ENCODE measurements at regions not wholly inside any gene's neighbourhood (a gene's known extent, or its start where the extent isn't known, plus 50 kb on each side); places are given as distances from the start of the nearest gene placed in this dataset.

DNA sequence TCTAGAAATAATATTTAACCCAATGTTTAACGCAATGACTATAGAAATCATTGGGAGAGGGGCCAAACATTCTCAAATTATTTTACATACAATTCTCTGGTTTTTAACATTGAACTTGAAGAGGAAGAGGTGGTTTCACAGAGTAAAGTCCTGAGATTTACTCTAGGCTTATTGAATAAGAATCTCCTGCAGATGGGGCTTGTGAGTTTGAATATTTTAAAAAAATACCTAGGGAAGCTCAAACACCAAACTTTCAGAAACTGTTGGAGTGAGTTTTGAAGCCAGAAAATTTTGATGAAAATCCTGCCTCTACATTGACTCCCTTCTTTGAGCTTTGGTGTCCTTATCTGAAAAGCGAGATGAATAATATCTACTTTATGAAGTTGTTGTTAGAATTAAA is 906.6 kb downstream of the TUSC7 start:
- no peak overlapping the region for H2BK12ac ChIP-seq (ENCODE audit: low read length)
- WGBS, 2 donors (ENCODE audit: extremely low coverage in 2 of 2, insufficient read length in 2 of 2, insufficient replicate concordance in 1 of 2), result no CpG with 5 or more reads among the region's 2 CpGs

GRCh38 chr3:117617906-117618305 is 908.3 kb downstream of the TUSC7 start:
- Histone ChIP-seq H3K4me2 (ENCODE audit: insufficient read depth, low read length, poor library complexity, severe bottlenecking) (no peak overlapping the region), H4K8ac (ENCODE audit: low read depth, low read length) (no peak overlapping the region), H3K4me3 (ENCODE audit: low read length in 2 of 2) (no peak overlapping the region), H3K9me3 (replicated peaks in 1 of 2; ENCODE audit: control insufficient read depth in 2 of 2, insufficient read depth in 1 of 2, low read depth in 1 of 2, low read length in 2 of 2) (no peaks in the 10 kb centered on the region), H2BK120ac (ENCODE audit: low read depth, low read length) (no peak overlapping the region), H2BK12ac (ENCODE audit: low read length) (no peak overlapping the region), H3K36me3 (replicated peaks in 1 of 2; ENCODE audit: control insufficient read depth in 2 of 2, insufficient read depth in 2 of 2, low read length in 2 of 2) (no peaks in the 10 kb centered on the region), H3K4me1 (ENCODE audit: control insufficient read depth in 2 of 2, insufficient read depth in 1 of 2, low read depth in 1 of 2, low read length in 2 of 2) (peaks cover 5 to 8% of the 10 kb centered on the region in 2 donors), H2AK5ac (ENCODE audit: low read depth, low read length) (no peak overlapping the region), H3K14ac (ENCODE audit: low read length) (no peak overlapping the region), H2BK5ac (ENCODE audit: low read length) (no peak overlapping the region), H3K27ac (replicated peaks; ENCODE audit: low read length) (no peak overlapping the region), H4K91ac (ENCODE audit: low read depth, low read length, poor library complexity) (no peak overlapping the region), H3K27me3 (ENCODE audit: control insufficient read depth in 3 of 3, insufficient read depth in 3 of 3, low read depth in 1 of 3, low read length in 3 of 3) (no peaks in the 10 kb centered on the region), H2AFZ (ENCODE audit: low read length) (no peak overlapping the region), H2BK15ac (ENCODE audit: low read length) (no peak overlapping the region), H3K23ac (ENCODE audit: low read depth, low read length, poor library complexity) (no peak overlapping the region), H3K4ac (ENCODE audit: low read length) (no peak overlapping the region), H3K9ac (ENCODE audit: low read depth, low read length, poor library complexity) (no peak overlapping the region), H3K18ac (ENCODE audit: low read length) (no peak overlapping the region), H3K79me1 (ENCODE audit: low read depth, low read length) (no peaks in the 10 kb centered on the region)
- no peak for DNase-seq (ENCODE audit: low spot score)
- no CpG with 5 or more reads among the region's 1 CpG for WGBS, 2 donors (ENCODE audit: extremely low coverage in 2 of 2, insufficient read length in 2 of 2, insufficient replicate concordance in 1 of 2)

More for the DNA sequence above, 906.6 kb downstream of the TUSC7 start:
- H2BK15ac ChIP-seq (ENCODE audit: low read length), result no peak overlapping the region
- no peak overlapping the region for H3K4me2 ChIP-seq (ENCODE audit: insufficient read depth, low read length, poor library complexity, severe bottlenecking)
- H3K18ac ChIP-seq (ENCODE audit: low read length), result no peak overlapping the region
- H3K4ac ChIP-seq (ENCODE audit: low read length), result no peak overlapping the region
- no peak for DNase-seq (ENCODE audit: low spot score)
- H3K14ac ChIP-seq (ENCODE audit: low read length), result no peak overlapping the region
- H3K79me1 ChIP-seq (ENCODE audit: low read depth, low read length), result no peaks in the 10 kb centered on the region
- no peak overlapping the region for H3K23ac ChIP-seq (ENCODE audit: low read depth, low read length, poor library complexity)
- no peak overlapping the region for H2AK5ac ChIP-seq (ENCODE audit: low read depth, low read length)
- no peaks in the 10 kb centered on the region for H3K27me3 ChIP-seq (ENCODE audit: control insufficient read depth in 3 of 3, insufficient read depth in 3 of 3, low read depth in 1 of 3, low read length in 3 of 3)
- no peak overlapping the region for H2AFZ ChIP-seq (ENCODE audit: low read length)
- no peak overlapping the region for H2BK120ac ChIP-seq (ENCODE audit: low read depth, low read length)
- H3K9me3 ChIP-seq (replicated peaks in 1 of 2; ENCODE audit: control insufficient read depth in 2 of 2, insufficient read depth in 1 of 2, low read depth in 1 of 2, low read length in 2 of 2), result no peaks in the 10 kb centered on the region
- H2BK5ac ChIP-seq (ENCODE audit: low read length), result no peak overlapping the region
- no peaks in the 10 kb centered on the region for H3K36me3 ChIP-seq (replicated peaks in 1 of 2; ENCODE audit: control insufficient read depth in 2 of 2, insufficient read depth in 2 of 2, low read length in 2 of 2)
- H4K91ac ChIP-seq (ENCODE audit: low read depth, low read length, poor library complexity), result no peak overlapping the region
- H3K27ac ChIP-seq (replicated peaks; ENCODE audit: low read length), result no peak overlapping the region
- no peak overlapping the region for H4K8ac ChIP-seq (ENCODE audit: low read depth, low read length)
- no peak overlapping the region for H3K4me3 ChIP-seq (ENCODE audit: low read length in 2 of 2)
- H3K9ac ChIP-seq (ENCODE audit: low read depth, low read length, poor library complexity), result no peak overlapping the region
- H3K4me1 ChIP-seq (ENCODE audit: control insufficient read depth in 2 of 2, insufficient read depth in 1 of 2, low read depth in 1 of 2, low read length in 2 of 2), result peaks cover 0 to 2% of the 10 kb centered on the region in 2 donors

DNA sequence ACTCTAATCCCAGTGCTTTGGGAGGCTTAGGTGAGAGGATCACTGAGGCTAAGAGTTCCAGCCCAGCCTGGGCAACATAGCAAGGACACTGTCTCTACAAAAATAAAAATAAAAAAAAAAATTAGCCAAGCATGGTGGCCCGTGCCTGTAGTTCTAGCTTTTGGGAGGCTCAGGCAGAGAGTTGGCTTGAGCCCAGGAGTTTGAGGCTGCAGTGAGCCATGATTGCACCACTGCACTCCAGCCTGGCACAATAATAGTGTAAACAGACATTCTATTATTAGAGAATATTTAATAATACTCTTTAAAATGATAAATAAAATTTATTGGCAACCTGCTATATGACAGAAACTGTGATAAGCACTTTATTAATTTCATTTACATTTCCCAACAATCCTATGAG is 908.9 kb downstream of the TUSC7 start:
- no peaks in the 10 kb centered on the region for H3K79me1 ChIP-seq (ENCODE audit: low read depth, low read length)
- no peak overlapping the region for H4K91ac ChIP-seq (ENCODE audit: low read depth, low read length, poor library complexity)
- H3K36me3 ChIP-seq (replicated peaks in 1 of 2; ENCODE audit: control insufficient read depth in 2 of 2, insufficient read depth in 2 of 2, low read length in 2 of 2), result no peaks in the 10 kb centered on the region
- H3K4me2 ChIP-seq (ENCODE audit: insufficient read depth, low read length, poor library complexity, severe bottlenecking), result no peak overlapping the region
- WGBS, 2 donors (ENCODE audit: extremely low coverage in 2 of 2, insufficient read length in 2 of 2, insufficient replicate concordance in 1 of 2), result no CpG with 5 or more reads among the region's 1 CpG
- H2AK5ac ChIP-seq (ENCODE audit: low read depth, low read length), result no peak overlapping the region
- H3K27me3 ChIP-seq (ENCODE audit: control insufficient read depth in 3 of 3, insufficient read depth in 3 of 3, low read depth in 1 of 3, low read length in 3 of 3), result no peaks in the 10 kb centered on the region
- no peak overlapping the region for H3K23ac ChIP-seq (ENCODE audit: low read depth, low read length, poor library complexity)
- no peak overlapping the region for H2BK120ac ChIP-seq (ENCODE audit: low read depth, low read length)
- H3K4me3 ChIP-seq (ENCODE audit: low read length in 2 of 2), result no peak overlapping the region
- no peak overlapping the region for H3K9ac ChIP-seq (ENCODE audit: low read depth, low read length, poor library complexity)
- H3K27ac ChIP-seq (replicated peaks; ENCODE audit: low read length), result no peak overlapping the region
- no peak for DNase-seq (ENCODE audit: low spot score)
- H3K14ac ChIP-seq (ENCODE audit: low read length), result no peak overlapping the region
- H3K4ac ChIP-seq (ENCODE audit: low read length), result no peak overlapping the region
- no peak overlapping the region for H2AFZ ChIP-seq (ENCODE audit: low read length)
- H3K18ac ChIP-seq (ENCODE audit: low read length), result no peak overlapping the region
- no peak overlapping the region for H4K8ac ChIP-seq (ENCODE audit: low read depth, low read length)
- no peak overlapping the region for H2BK5ac ChIP-seq (ENCODE audit: low read length)
- no peak overlapping the region for H2BK12ac ChIP-seq (ENCODE audit: low read length)
- peaks cover 5 to 8% of the 10 kb centered on the region in 2 donors for H3K4me1 ChIP-seq (ENCODE audit: control insufficient read depth in 2 of 2, insufficient read depth in 1 of 2, low read depth in 1 of 2, low read length in 2 of 2)
- no peak overlapping the region for H2BK15ac ChIP-seq (ENCODE audit: low read length)
- no peaks in the 10 kb centered on the region for H3K9me3 ChIP-seq (replicated peaks in 1 of 2; ENCODE audit: control insufficient read depth in 2 of 2, insufficient read depth in 1 of 2, low read depth in 1 of 2, low read length in 2 of 2)

DNA sequence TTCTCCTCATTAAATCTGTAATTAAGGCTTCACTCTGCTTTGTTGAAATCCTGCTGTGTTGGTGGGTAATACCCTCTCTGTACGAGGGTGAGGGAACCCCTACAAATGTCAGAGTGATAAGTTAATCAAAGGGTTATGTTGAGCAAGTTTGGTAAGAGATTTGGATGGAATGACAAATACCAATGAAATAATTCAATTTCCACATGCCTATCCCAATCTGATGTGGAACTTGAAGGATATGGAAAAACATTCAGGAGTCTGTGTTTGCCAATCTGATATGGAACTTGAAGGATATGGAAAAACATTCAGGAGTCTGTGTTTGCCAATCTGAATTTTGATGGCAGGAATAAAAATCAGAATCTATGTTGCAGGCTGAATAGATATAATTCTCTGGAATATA is 910.2 kb downstream of the TUSC7 start:
- no peak overlapping the region for H3K14ac ChIP-seq (ENCODE audit: low read length)
- no peak overlapping the region for H2BK12ac ChIP-seq (ENCODE audit: low read length)
- no peak for DNase-seq (ENCODE audit: low spot score)
- H2BK5ac ChIP-seq (ENCODE audit: low read length), result no peak overlapping the region
- no peaks in the 10 kb centered on the region for H3K79me1 ChIP-seq (ENCODE audit: low read depth, low read length)
- no peak overlapping the region for H3K4me3 ChIP-seq (ENCODE audit: low read length in 2 of 2)
- H3K27me3 ChIP-seq (ENCODE audit: control insufficient read depth in 3 of 3, insufficient read depth in 3 of 3, low read depth in 1 of 3, low read length in 3 of 3), result no peaks in the 10 kb centered on the region
- no peak overlapping the region for H3K27ac ChIP-seq (replicated peaks; ENCODE audit: low read length)
- no CpG with 5 or more reads among the region's 1 CpG for WGBS, 2 donors (ENCODE audit: extremely low coverage in 2 of 2, insufficient read length in 2 of 2, insufficient replicate concordance in 1 of 2)
- H3K18ac ChIP-seq (ENCODE audit: low read length), result no peak overlapping the region
- no peak overlapping the region for H4K8ac ChIP-seq (ENCODE audit: low read depth, low read length)
- no peak overlapping the region for H2AFZ ChIP-seq (ENCODE audit: low read length)
- H2AK5ac ChIP-seq (ENCODE audit: low read depth, low read length), result no peak overlapping the region
- H3K4me2 ChIP-seq (ENCODE audit: insufficient read depth, low read length, poor library complexity, severe bottlenecking), result no peak overlapping the region
- H3K9ac ChIP-seq (ENCODE audit: low read depth, low read length, poor library complexity), result no peak overlapping the region
- H4K91ac ChIP-seq (ENCODE audit: low read depth, low read length, poor library complexity), result no peak overlapping the region
- H2BK15ac ChIP-seq (ENCODE audit: low read length), result no peak overlapping the region
- H3K4ac ChIP-seq (ENCODE audit: low read length), result no peak overlapping the region
- no peaks in the 10 kb centered on the region for H3K36me3 ChIP-seq (replicated peaks in 1 of 2; ENCODE audit: control insufficient read depth in 2 of 2, insufficient read depth in 2 of 2, low read length in 2 of 2)
- peaks cover 5 to 8% of the 10 kb centered on the region in 2 donors for H3K4me1 ChIP-seq (ENCODE audit: control insufficient read depth in 2 of 2, insufficient read depth in 1 of 2, low read depth in 1 of 2, low read length in 2 of 2)
- H3K9me3 ChIP-seq (replicated peaks in 1 of 2; ENCODE audit: control insufficient read depth in 2 of 2, insufficient read depth in 1 of 2, low read depth in 1 of 2, low read length in 2 of 2), result no peaks in the 10 kb centered on the region
- no peak overlapping the region for H2BK120ac ChIP-seq (ENCODE audit: low read depth, low read length)
- H3K23ac ChIP-seq (ENCODE audit: low read depth, low read length, poor library complexity), result no peak overlapping the region

Measured in neuronal stem cell (in vitro differentiated cells).